Kidney (tissue), 13 donors: ENCODE measurements at regions not wholly inside any gene's neighbourhood (a gene's known extent, or its start where the extent isn't known, plus 50 kb on each side); places are given as distances from the start of the nearest gene placed in this dataset.
A peak's percentile ranks its signal among the peaks of the same experiment; 100 is the strongest.

Experiments used
- DNase-seq, 5 donors: peaks; one replicate each; pipeline ENCODE4 v3.0.0-alpha.2; 2013 to 2020
- FAIRE-seq: peaks from 2 replicates; lab custom pipeline; 2012; peaks lifted over from hg19 to GRCh38; lab: Jason Lieb, UNC
- H3K27ac ChIP-seq, 2 donors: one replicate each; pipeline ENCODE4 v1.7.0; 2013; ENCODE audit warnings: low read depth in 2 of 2, low read length in 2 of 2, inconsistent platforms in 1 of 2
- H3K27me3 ChIP-seq: one replicate; pipeline ENCODE4 v1.7.1; 2013; ENCODE audit warnings: low read length, inconsistent platforms; ENCODE audit not compliant: control insufficient read depth, insufficient read depth
- H3K36me3 ChIP-seq, 3 donors: one replicate each; pipeline versions ENCODE4 v1.7.0 to v1.7.1; 2013; ENCODE audit warnings: low read length in 3 of 3, control low read depth in 1 of 3, inconsistent platforms in 1 of 3; ENCODE audit not compliant: insufficient read depth in 3 of 3, control insufficient read depth in 2 of 3
- H3K4me1 ChIP-seq, 3 donors: one replicate each; pipeline versions ENCODE4 v1.7.0 to v1.7.1; 2013; ENCODE audit warnings: low read length in 3 of 3, inconsistent platforms in 1 of 3, low read depth in 1 of 3; ENCODE audit not compliant: control insufficient read depth in 2 of 3, insufficient read depth in 2 of 3
- H3K4me3 ChIP-seq, 3 donors: one replicate each; pipeline versions ENCODE4 v1.7.0 to v1.8.1; 2013; ENCODE audit warnings: low read length in 3 of 3, control low read depth in 1 of 3, inconsistent platforms in 1 of 3
- H3K9ac ChIP-seq, 3 donors: one replicate each; pipeline versions ENCODE4 v1.7.0 to v1.7.1; 2013; ENCODE audit warnings: low read length in 3 of 3, control low read depth in 1 of 3, inconsistent platforms in 1 of 3
- H3K9me3 ChIP-seq, 3 donors: one replicate each; pipeline versions ENCODE4 v1.7.0 to v1.7.1; 2013; ENCODE audit warnings: low read length in 3 of 3, control low read depth in 1 of 3, inconsistent platforms in 1 of 3; ENCODE audit not compliant: control insufficient read depth in 2 of 3, insufficient read depth in 1 of 3
- CTCF ChIP-seq: IDR thresholded peaks from 3 replicates; pipeline ENCODE4 v1.5.1; 2012; ENCODE audit warnings: mild to moderate bottlenecking, moderate library complexity, borderline replicate concordance; ENCODE audit not compliant: insufficient read depth; ENCODE audit errors: extremely low read depth
- intact Hi-C: fragments of 100-400 bp; cut with DNase I; formaldehyde crosslinking; loops from one replicate; pipeline ENCODE4 v1.11.1; 2022
- donor health status: control.
- donor health status: control.
- donor health status: control.
- donor health status: control.
- donor health status: control.
- donor health status: DM: yes; HTN: yes; CAD: no.
- donor health status: Normal renal cell carcinoma (clear cell type).

- H3K9ac ChIP-seq: no peak overlapping the region
- intact Hi-C loops: no loop called here
- DNase-seq (peak; percentile 51 to 79 (median 63)), FAIRE-seq (no peak)
- H3K9me3 ChIP-seq: no peaks in the 10 kb centered on the region
- H3K4me1 ChIP-seq: peaks cover 0 to 2% (median 0%) of the 10 kb centered on the region in 3 donors
- H3K4me3 ChIP-seq: no peak overlapping the region
- H3K27ac ChIP-seq: no peak overlapping the region
- no peaks in the 10 kb centered on the region for H3K36me3 ChIP-seq
- no peak for TF ChIP-seq CTCF
- H3K27me3 ChIP-seq: no peaks in the 10 kb centered on the region
Measured at GRCh38 chr9:16171911-16172310, 619.1 kb downstream of the CCDC171 start.

- TF ChIP-seq CTCF: no peak
- Histone ChIP-seq H3K9ac (no peak overlapping the region), H3K4me1 (peaks cover 0 to 2% (median 0%) of the 10 kb centered on the region in 3 donors), H3K9me3 (no peaks in the 10 kb centered on the region), H3K36me3 (no peaks in the 10 kb centered on the region), H3K27me3 (no peaks in the 10 kb centered on the region), H3K27ac (no peak overlapping the region), H3K4me3 (no peak overlapping the region)
- intact Hi-C loops: no loop called here
- DNase-seq: no peak
- FAIRE-seq: no peak
Measured at GRCh38 chr9:16172796-16173195, 620.0 kb downstream of the CCDC171 start.

GRCh38 chr9:16174915-16175314, 622.1 kb downstream of the CCDC171 start:
- intact Hi-C loops: no loop called here
- no peaks in the 10 kb centered on the region for H3K9me3 ChIP-seq
- H3K27ac ChIP-seq: no peak overlapping the region
- H3K27me3 ChIP-seq: no peaks in the 10 kb centered on the region
- H3K9ac ChIP-seq: no peak overlapping the region
- DNase-seq (no peak), FAIRE-seq (no peak)
- no peak overlapping the region for H3K4me3 ChIP-seq
- no peaks in the 10 kb centered on the region for H3K36me3 ChIP-seq
- H3K4me1 ChIP-seq: peaks cover 0 to 2% (median 0%) of the 10 kb centered on the region in 3 donors
- TF ChIP-seq CTCF: no peak

- no peak overlapping the region for H3K27ac ChIP-seq
Measured at GRCh38 chr9:16175461-16175860, 622.6 kb downstream of the CCDC171 start.

More at GRCh38 chr9:16175461-16175860, 622.6 kb downstream of the CCDC171 start:
- H3K9ac ChIP-seq: no peak overlapping the region
- H3K4me3 ChIP-seq: no peak overlapping the region
- H3K36me3 ChIP-seq: no peaks in the 10 kb centered on the region
- H3K9me3 ChIP-seq: no peaks in the 10 kb centered on the region
- no peak for TF ChIP-seq CTCF
- intact Hi-C loops: no loop called here
- no peak for FAIRE-seq
- no peak for DNase-seq
- no peaks in the 10 kb centered on the region for H3K27me3 ChIP-seq
- peaks cover 0 to 2% (median 0%) of the 10 kb centered on the region in 3 donors for H3K4me1 ChIP-seq
